ENCODE measurements at regions not wholly inside any gene's neighbourhood (a gene's known extent, or its start where the extent isn't known, plus 50 kb on each side); places are given as distances from the start of the nearest gene placed in this dataset.
"Not testable (repeated sequence)": the region's sequence is repeated elsewhere in the genome, so short reads cannot be mapped to it uniquely, and the experiment has no call there.

- ATAC-seq, result no peak
Observed at GRCh38 chr21:28221984-28222383, 770.7 kb downstream of the LTN1 start.

GRCh38 chr21:28220680-28221079, 772.0 kb downstream of the LTN1 start:
- DNase-seq (ENCODE audit: low spot score) (no peak), ATAC-seq (no peak)

More at GRCh38 chr21:28221984-28222383, 770.7 kb downstream of the LTN1 start:
- no peak for DNase-seq (ENCODE audit: low spot score)

GRCh38 chr21:28216976-28217523, 775.6 kb downstream of the LTN1 start:
- DNase-seq (ENCODE audit: low spot score) (no peak), ATAC-seq (no peak)

GRCh38 chr21:28215214-28215954, 777.3 kb downstream of the LTN1 start:
- no peak for ATAC-seq
- DNase-seq (ENCODE audit: low spot score), result no peak

GRCh38 chr21:28214786-28215185, 777.9 kb downstream of the LTN1 start:
- DNase-seq (ENCODE audit: low spot score), result no peak
- ATAC-seq, result no peak

- no peak for ATAC-seq
Observed at GRCh38 chr21:28213261-28213660, 779.4 kb downstream of the LTN1 start.

GRCh38 chr21:28212061-28212460, 780.6 kb downstream of the LTN1 start:
- DNase-seq (ENCODE audit: low spot score), result no peak
- ATAC-seq, result no peak

More at GRCh38 chr21:28213261-28213660, 779.4 kb downstream of the LTN1 start:
- no peak for DNase-seq (ENCODE audit: low spot score)

GRCh38 chr21:28207436-28208173, 785.1 kb downstream of the LTN1 start:
- ATAC-seq (no peak), DNase-seq (ENCODE audit: low spot score) (no peak)

GRCh38 chr21:28200726-28201125, 792.0 kb downstream of the LTN1 start:
- DNase-seq (ENCODE audit: low spot score), result no peak
- ATAC-seq, result no peak

GRCh38 chr21:28196981-28197380, 795.7 kb downstream of the LTN1 start:
- DNase-seq (ENCODE audit: low spot score), result no peak
- no peak for ATAC-seq

GRCh38 chr21:28193189-28193588, 799.5 kb downstream of the LTN1 start:
- ATAC-seq, result no peak
- no peak for DNase-seq (ENCODE audit: low spot score)

GRCh38 chr21:28186604-28187003, 806.1 kb downstream of the LTN1 start:
- ATAC-seq (no peak), DNase-seq (ENCODE audit: low spot score) (no peak)

GRCh38 chr21:28181730-28182129, 810.9 kb downstream of the LTN1 start:
- no peak for DNase-seq (ENCODE audit: low spot score)
- peak; percentile 56 for ATAC-seq

- ATAC-seq, result no peak
- DNase-seq (ENCODE audit: low spot score), result no peak
Observed at GRCh38 chr21:28179136-28179535, 813.5 kb downstream of the LTN1 start.

- ATAC-seq, result no peak
- DNase-seq (ENCODE audit: low spot score), result no peak
Observed at GRCh38 chr21:28177124-28177523, 815.6 kb downstream of the LTN1 start.

GRCh38 chr21:28174701-28175100, 818.0 kb downstream of the LTN1 start:
- ATAC-seq (no peak), DNase-seq (ENCODE audit: low spot score) (no peak)

- no peak for ATAC-seq
- no peak for DNase-seq (ENCODE audit: low spot score)
Observed at GRCh38 chr21:28174006-28174405, 818.7 kb downstream of the LTN1 start.

- DNase-seq (ENCODE audit: low spot score), result no peak
- no peak for ATAC-seq
Observed at GRCh38 chr21:28172376-28172775, 820.3 kb downstream of the LTN1 start.

GRCh38 chr21:28167366-28167765, 825.3 kb downstream of the LTN1 start:
- ATAC-seq (no peak), DNase-seq (ENCODE audit: low spot score) (no peak)

GRCh38 chr21:28164519-28164918, 828.2 kb downstream of the LTN1 start:
- ATAC-seq; DNase-seq (ENCODE audit: low spot score): not testable (repeated sequence)

- DNase-seq (ENCODE audit: low spot score); ATAC-seq: not testable (repeated sequence)
Observed at GRCh38 chr21:28162052-28162451, 830.6 kb downstream of the LTN1 start.

GRCh38 chr21:28160378-28160777, 832.3 kb downstream of the LTN1 start:
- DNase-seq (ENCODE audit: low spot score), result no peak
- no peak for ATAC-seq
